ENCODE measurements at regions not wholly inside any gene's neighbourhood (a gene's known extent, or its start where the extent isn't known, plus 50 kb on each side); places are given as distances from the start of the nearest gene placed in this dataset.

- Mint-ChIP-seq H3K4me3 (no peak overlapping the region), H3K36me3 (ENCODE audit: low read depth) (no peaks in the 10 kb centered on the region), H3K4me1 (no peaks in the 10 kb centered on the region; the same call in 1 of the 3 replicates), H3K27me3 (ENCODE audit: insufficient read depth, low read depth, poor library complexity) (peaks cover 2% of the 10 kb centered on the region), H3K27ac (no peak overlapping the region; the same call in 1 of the 2 replicates), H3K9me3 (no peaks in the 10 kb centered on the region; the same call in 2 of the 3 replicates)
- Histone ChIP-seq H3K4me1 (ENCODE audit: insufficient read depth) (no peaks in the 10 kb centered on the region), H3K27ac (ENCODE audit: low read depth) (no peak overlapping the region), H3F3A (replicated peaks; ENCODE audit: low read depth) (no peaks in the 10 kb centered on the region), H3K4me2 (no peak overlapping the region), H3K27me3 (ENCODE audit: insufficient read depth) (no peaks in the 10 kb centered on the region), H3K9me2 (ENCODE audit: insufficient read depth) (no peaks in the 10 kb centered on the region), H4K20me1 (replicated peaks; ENCODE audit: insufficient read depth) (no peaks in the 10 kb centered on the region), H3K4me3 (no peak overlapping the region), H2AFZ (peak overlapping the region; percentile 12; the same call in 1 of the 2 replicates), H3K36me3 (ENCODE audit: insufficient read depth) (no peaks in the 10 kb centered on the region), H3K79me2 (replicated peaks; ENCODE audit: insufficient read depth) (no peaks in the 10 kb centered on the region)
- DNase-seq (ENCODE audit: low spot score) (no peak), ATAC-seq (no peak)
- TF ChIP-seq JUNB (IDR thresholded peaks at IDR 0.05; ENCODE audit: unreplicated experiment) (no peak), CTCF (conservative IDR thresholded peaks at IDR 0.05; ENCODE audit: low read depth in 2 of 2) (no peak), STAT1 (IDR thresholded peaks at IDR 0.05; ENCODE audit: unreplicated experiment) (no peak), ZNF331 (CRISPR knock-in tag; IDR thresholded peaks at IDR 0.05; ENCODE audit: low read depth) (no peak), EZH2phosphoT487 (IDR thresholded peaks at IDR 0.05; ENCODE audit: unreplicated experiment) (no peak), CREB1 (CRISPR knock-in tag; IDR thresholded peaks at IDR 0.05; ENCODE audit: low read depth) (no peak), NANOG (IDR thresholded peaks at IDR 0.05; ENCODE audit: borderline replicate concordance) (no peak), EZH2 (IDR thresholded peaks at IDR 0.05; ENCODE audit: low read depth, unreplicated experiment) (no peak), POLR2AphosphoS5 (IDR thresholded peaks at IDR 0.05; ENCODE audit: low read depth) (no peak), ZNF462 (CRISPR knock-in tag; IDR thresholded peaks at IDR 0.05) (no peak), REST (IDR thresholded peaks at IDR 0.05; ENCODE audit: unreplicated experiment) (no peak), ETS1 (IDR thresholded peaks at IDR 0.05) (no peak), ZNF114 (CRISPR knock-in tag; IDR thresholded peaks at IDR 0.05) (no peak)
Measured at GRCh38 chr1:118494998-118495397, 310.0 kb upstream of the SPAG17 start.
